Peyer's patch (tissue), 4 donors: ENCODE measurements at regions not wholly inside any gene's neighbourhood (a gene's known extent, or its start where the extent isn't known, plus 50 kb on each side); places are given as distances from the start of the nearest gene placed in this dataset.

ENCODE experiments used
- POLR2A ChIP-seq, 2 donors: fragments of 450-650 bp; IDR thresholded peaks; one replicate each; pipeline ENCODE4 v1.5.1; 2017; ENCODE audit warnings: antibody characterized with exemption in 2 of 2, mild to moderate bottlenecking in 2 of 2, moderate library complexity in 2 of 2
- TF ChIP-seq, protein P1 (sequence below), 6 experiments: fragments of 450-650 bp in 4 of 6; fragments of 200-600 bp in 2 of 6; sonication (generic) in 1 of 6; IDR thresholded peaks; one replicate each; pipeline ENCODE4 v1.5.1; 2017 to 2019; ENCODE audit warnings: antibody characterized with exemption in 6 of 6, mild to moderate bottlenecking in 3 of 6, moderate library complexity in 1 of 6

DNA sequence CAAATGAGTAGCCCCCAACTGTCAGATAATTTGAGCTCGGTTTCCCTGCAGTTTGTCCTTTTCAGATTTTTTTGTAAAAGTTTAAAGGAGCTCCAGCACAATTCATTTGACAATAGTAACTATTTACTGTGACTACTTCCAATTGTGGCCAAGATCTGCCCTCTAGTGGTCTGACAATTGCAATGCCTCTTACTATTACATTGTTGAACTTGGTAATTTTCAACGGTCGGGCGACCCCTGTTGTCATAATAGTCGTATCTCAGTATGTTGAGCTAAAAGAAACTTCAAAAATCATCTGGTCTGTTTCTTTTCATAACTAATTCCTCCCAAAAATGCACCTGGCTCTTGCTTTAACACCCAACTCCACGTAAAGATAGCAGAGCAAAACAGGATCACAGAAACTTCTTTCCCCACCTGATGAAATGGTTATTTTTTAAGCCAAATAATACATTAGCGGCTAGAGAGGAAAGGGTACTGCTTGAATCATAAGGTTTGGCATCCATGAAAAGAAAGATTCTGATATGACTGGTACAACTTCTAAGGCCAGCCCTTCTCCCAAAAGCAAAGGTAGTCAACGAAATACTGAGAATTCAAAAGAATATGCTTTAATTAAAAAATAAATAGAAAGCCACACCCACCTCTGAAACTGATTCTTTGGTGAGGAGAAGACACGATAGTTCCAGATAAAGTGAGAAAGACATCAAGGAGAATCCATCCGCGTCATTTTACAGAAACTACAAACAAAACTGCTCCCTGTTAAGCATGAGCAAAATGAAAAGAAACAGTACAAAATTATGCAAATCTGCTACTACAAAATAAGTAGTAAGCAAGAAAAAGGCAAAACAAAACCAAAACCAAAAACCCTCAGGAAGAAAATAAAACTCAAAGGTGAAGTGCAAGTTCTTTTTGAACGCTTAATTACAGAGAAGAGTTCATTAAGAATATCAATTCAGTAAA is 76.9 kb upstream of the HTR4 start:
- TF ChIP-seq, protein P1, sequence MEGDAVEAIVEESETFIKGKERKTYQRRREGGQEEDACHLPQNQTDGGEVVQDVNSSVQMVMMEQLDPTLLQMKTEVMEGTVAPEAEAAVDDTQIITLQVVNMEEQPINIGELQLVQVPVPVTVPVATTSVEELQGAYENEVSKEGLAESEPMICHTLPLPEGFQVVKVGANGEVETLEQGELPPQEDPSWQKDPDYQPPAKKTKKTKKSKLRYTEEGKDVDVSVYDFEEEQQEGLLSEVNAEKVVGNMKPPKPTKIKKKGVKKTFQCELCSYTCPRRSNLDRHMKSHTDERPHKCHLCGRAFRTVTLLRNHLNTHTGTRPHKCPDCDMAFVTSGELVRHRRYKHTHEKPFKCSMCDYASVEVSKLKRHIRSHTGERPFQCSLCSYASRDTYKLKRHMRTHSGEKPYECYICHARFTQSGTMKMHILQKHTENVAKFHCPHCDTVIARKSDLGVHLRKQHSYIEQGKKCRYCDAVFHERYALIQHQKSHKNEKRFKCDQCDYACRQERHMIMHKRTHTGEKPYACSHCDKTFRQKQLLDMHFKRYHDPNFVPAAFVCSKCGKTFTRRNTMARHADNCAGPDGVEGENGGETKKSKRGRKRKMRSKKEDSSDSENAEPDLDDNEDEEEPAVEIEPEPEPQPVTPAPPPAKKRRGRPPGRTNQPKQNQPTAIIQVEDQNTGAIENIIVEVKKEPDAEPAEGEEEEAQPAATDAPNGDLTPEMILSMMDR (IDR thresholded peaks at IDR 0.05) = peak; percentile 82 to 99 (median 98)
- TF ChIP-seq POLR2A (IDR thresholded peaks at IDR 0.05) = no peak
